Loucy (cell line): ENCODE measurements at regions not wholly inside any gene's neighbourhood (a gene's known extent, or its start where the extent isn't known, plus 50 kb on each side); places are given as distances from the start of the nearest gene placed in this dataset.

Source experiments
- EZH2phosphoT487 ChIP-seq: fragments of 200-600 bp; IDR thresholded peaks from 2 replicates; pipeline ENCODE4 v1.6.1; 2018; ENCODE audit warnings: antibody characterized with exemption, mild to moderate bottlenecking, moderate library complexity, borderline replicate concordance
- TF ChIP-seq, protein P1 (sequence below): fragments of 200-600 bp; sonication (generic); conservative IDR thresholded peaks from 2 replicates; pipeline ENCODE4 v1.5.1; 2014; ENCODE audit warnings: mild to moderate bottlenecking, antibody characterized with exemption, low read length

DNA sequence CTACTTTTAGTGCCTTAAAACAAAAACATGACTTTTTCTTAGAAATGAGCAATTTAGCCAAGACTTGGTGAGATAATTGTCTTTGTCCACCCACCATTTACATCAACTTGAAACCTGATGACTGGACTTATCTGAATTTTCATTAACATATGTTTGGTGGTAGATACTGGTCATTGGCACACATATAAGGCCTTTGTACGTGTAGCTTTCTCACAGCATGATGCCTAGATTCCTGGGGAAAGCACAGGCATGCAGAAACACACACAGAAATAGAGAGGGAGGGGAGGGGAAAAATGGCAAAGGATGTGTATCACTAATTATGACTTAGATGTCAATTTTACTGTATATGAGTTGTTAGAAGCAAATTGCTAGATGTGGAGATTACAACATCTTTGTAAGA, 488.4 kb downstream of the NXPH1 start:
- TF ChIP-seq, protein P1, sequence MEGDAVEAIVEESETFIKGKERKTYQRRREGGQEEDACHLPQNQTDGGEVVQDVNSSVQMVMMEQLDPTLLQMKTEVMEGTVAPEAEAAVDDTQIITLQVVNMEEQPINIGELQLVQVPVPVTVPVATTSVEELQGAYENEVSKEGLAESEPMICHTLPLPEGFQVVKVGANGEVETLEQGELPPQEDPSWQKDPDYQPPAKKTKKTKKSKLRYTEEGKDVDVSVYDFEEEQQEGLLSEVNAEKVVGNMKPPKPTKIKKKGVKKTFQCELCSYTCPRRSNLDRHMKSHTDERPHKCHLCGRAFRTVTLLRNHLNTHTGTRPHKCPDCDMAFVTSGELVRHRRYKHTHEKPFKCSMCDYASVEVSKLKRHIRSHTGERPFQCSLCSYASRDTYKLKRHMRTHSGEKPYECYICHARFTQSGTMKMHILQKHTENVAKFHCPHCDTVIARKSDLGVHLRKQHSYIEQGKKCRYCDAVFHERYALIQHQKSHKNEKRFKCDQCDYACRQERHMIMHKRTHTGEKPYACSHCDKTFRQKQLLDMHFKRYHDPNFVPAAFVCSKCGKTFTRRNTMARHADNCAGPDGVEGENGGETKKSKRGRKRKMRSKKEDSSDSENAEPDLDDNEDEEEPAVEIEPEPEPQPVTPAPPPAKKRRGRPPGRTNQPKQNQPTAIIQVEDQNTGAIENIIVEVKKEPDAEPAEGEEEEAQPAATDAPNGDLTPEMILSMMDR, result no peak
- no peak for TF ChIP-seq EZH2phosphoT487
